ENCODE measurements at regions not wholly inside any gene's neighbourhood (a gene's known extent, or its start where the extent isn't known, plus 50 kb on each side); places are given as distances from the start of the nearest gene placed in this dataset.

GRCh38 chr12:14190694-14191093, 174.8 kb upstream of the ATF7IP start:
- DNase-seq: no peak
- Histone ChIP-seq H2BK15ac (ENCODE audit: low read depth, low read length) (no peak overlapping the region), H3T11ph (ENCODE audit: low read length) (no peak overlapping the region), H4K91ac (ENCODE audit: insufficient read length, low read depth, low read length) (no peak overlapping the region), H3K4ac (ENCODE audit: low read depth, low read length) (no peak overlapping the region), H3K27me3 (ENCODE audit: insufficient read depth, low read length) (no peaks in the 10 kb centered on the region), H3K14ac (ENCODE audit: insufficient read depth, low read length) (no peak overlapping the region), H3K23ac (ENCODE audit: insufficient read length, low read depth, low read length) (no peak overlapping the region), H2BK5ac (ENCODE audit: insufficient read length, low read length) (no peak overlapping the region), H4K5ac (ENCODE audit: insufficient read length, low read depth, low read length) (no peak overlapping the region), H2AK5ac (ENCODE audit: insufficient read length, low read length) (no peak overlapping the region), H3K56ac (ENCODE audit: insufficient read length, low read depth, low read length) (no peak overlapping the region), H2BK20ac (ENCODE audit: low read depth, low read length, poor library complexity, severe bottlenecking) (no peak overlapping the region), H3K9ac (ENCODE audit: extremely low read depth, insufficient read length, low read length) (no peak overlapping the region), H4K20me1 (ENCODE audit: control insufficient read depth, insufficient read depth, insufficient read length) (no peaks in the 10 kb centered on the region), H3K4me2 (ENCODE audit: insufficient read depth, insufficient read length, low read length) (no peak overlapping the region), H4K8ac (replicated peaks; ENCODE audit: insufficient read length, low read depth, low read length) (no peak overlapping the region), H3K23me2 (ENCODE audit: insufficient read length, low read depth, low read length, poor library complexity, severe bottlenecking) (no peaks in the 10 kb centered on the region), H2AFZ (ENCODE audit: low read length) (no peak overlapping the region), H3K79me1 (ENCODE audit: insufficient read depth, low read depth, low read length, poor library complexity, severe bottlenecking) (no peaks in the 10 kb centered on the region), H3K4me1 (ENCODE audit: insufficient read depth, low read length) (peaks cover 4% of the 10 kb centered on the region; the same call in 1 of the 2 replicates), H3K79me2 (ENCODE audit: insufficient read depth, low read length) (no peaks in the 10 kb centered on the region), H2BK12ac (ENCODE audit: insufficient read length, low read depth, low read length) (no peak overlapping the region), H2BK120ac (ENCODE audit: low read depth, low read length, poor library complexity, severe bottlenecking) (no peak overlapping the region), H3K9me3 (ENCODE audit: control insufficient read depth, low read depth, low read length) (no peaks in the 10 kb centered on the region), H3K27ac (ENCODE audit: insufficient read length, low read depth, low read length) (no peak overlapping the region), H3K18ac (ENCODE audit: insufficient read length, low read depth, low read length) (no peak overlapping the region)
- Mint-ChIP-seq H3K4me1 (peaks cover 8 to 11% of the 10 kb centered on the region in 2 experiments), H3K4me3 (no peak overlapping the region), H3K27ac (no peak overlapping the region), H3K9me3 (no peaks in the 10 kb centered on the region), H3K36me3 (ENCODE audit: insufficient read depth in 1 of 3, low read depth in 3 of 3) (no peaks in the 10 kb centered on the region), H3K27me3 (ENCODE audit: low read depth) (peaks cover 1% of the 10 kb centered on the region; the same call in 1 of the 2 replicates)
- no peak for TF ChIP-seq CTCF (conservative IDR thresholded peaks at IDR 0.05)
- no CpG with 5 or more reads among the region's 1 CpG for WGBS (ENCODE audit: extremely low coverage, insufficient read length, low lambda C conversion rate)
